ENCODE measurements at regions not wholly inside any gene's neighbourhood (a gene's known extent, or its start where the extent isn't known, plus 50 kb on each side); places are given as distances from the start of the nearest gene placed in this dataset.

- ATAC-seq (ENCODE audit: poor library complexity), result no peak
- no peak for DNase-seq
- intact Hi-C loops (cut with DNase I, micrococcal nuclease), result no loop called here
- no peaks in the 10 kb centered on the region for H3K4me1 ChIP-seq (ENCODE audit: insufficient read depth, low read length)
- H3K36me3 Mint-ChIP-seq (ENCODE audit: low read depth), result no peaks in the 10 kb centered on the region
- CTCF ChIA-PET, result no interaction called here
- H3K4me3 Mint-ChIP-seq, result no peak overlapping the region
- H3K27me3 ChIP-seq (ENCODE audit: control insufficient read depth in 1 of 2, insufficient read depth in 2 of 2, low read length in 2 of 2), result peaks cover under 1 to 11% of the 10 kb centered on the region in 2 experiments
- peaks cover 44% of the 10 kb centered on the region for H3K27me3 Mint-ChIP-seq
- H3K27ac ChIP-seq (ENCODE audit: low read depth in 1 of 2, low read length in 2 of 2), result no peak overlapping the region
- no peaks in the 10 kb centered on the region for H3K4me1 Mint-ChIP-seq (ENCODE audit: low read depth)
- H3K9me3 ChIP-seq (ENCODE audit: control insufficient read depth in 1 of 2, insufficient read depth in 1 of 2, low read length in 2 of 2), result no peaks in the 10 kb centered on the region
- H3K9me3 Mint-ChIP-seq, result no peaks in the 10 kb centered on the region
- POLR2A ChIA-PET, result no interaction called here
- H3K4me3 ChIP-seq (ENCODE audit: low read length), result no peak overlapping the region
- no peak overlapping the region for H3K27ac Mint-ChIP-seq
- no peak for TF ChIP-seq CTCF (IDR thresholded peaks at IDR 0.05)
- H3K36me3 ChIP-seq (ENCODE audit: insufficient read depth, low read length), result no peaks in the 10 kb centered on the region
Measured at GRCh38 chr22:35203583-35203982, 53.7 kb upstream of the HMGXB4 start.

GRCh38 chr22:35204807-35205775 lies 52.2 kb upstream of the HMGXB4 start:
- Histone ChIP-seq H3K36me3 (ENCODE audit: insufficient read depth, low read length) (no peaks in the 10 kb centered on the region), H3K4me3 (ENCODE audit: low read length) (no peak overlapping the region), H3K9me3 (ENCODE audit: control insufficient read depth in 1 of 2, insufficient read depth in 1 of 2, low read length in 2 of 2) (no peaks in the 10 kb centered on the region), H3K27ac (ENCODE audit: low read depth in 1 of 2, low read length in 2 of 2) (no peak overlapping the region), H3K4me1 (ENCODE audit: insufficient read depth, low read length) (no peaks in the 10 kb centered on the region), H3K27me3 (ENCODE audit: control insufficient read depth in 1 of 2, insufficient read depth in 2 of 2, low read length in 2 of 2) (peaks cover 0 to 5% of the 10 kb centered on the region in 2 experiments)
- no peak for DNase-seq
- Mint-ChIP-seq H3K4me1 (ENCODE audit: low read depth) (no peaks in the 10 kb centered on the region), H3K27ac (no peak overlapping the region), H3K9me3 (no peaks in the 10 kb centered on the region), H3K36me3 (ENCODE audit: low read depth) (no peaks in the 10 kb centered on the region), H3K4me3 (no peak overlapping the region), H3K27me3 (peaks cover 47% of the 10 kb centered on the region)
- no peak for TF ChIP-seq CTCF (IDR thresholded peaks at IDR 0.05)
- intact Hi-C loops (cut with DNase I, micrococcal nuclease), result no loop called here
- ChIA-PET POLR2A (no interaction called here), CTCF (no interaction called here)
- ATAC-seq (ENCODE audit: poor library complexity), result no peak

- intact Hi-C loops (cut with DNase I, micrococcal nuclease), result no loop called here
- no peak overlapping the region for H3K4me3 ChIP-seq (ENCODE audit: low read length)
- H3K27ac ChIP-seq (ENCODE audit: low read depth in 1 of 2, low read length in 2 of 2), result no peak overlapping the region
- H3K9me3 ChIP-seq (ENCODE audit: control insufficient read depth in 1 of 2, insufficient read depth in 1 of 2, low read length in 2 of 2), result no peaks in the 10 kb centered on the region
- H3K27me3 ChIP-seq (ENCODE audit: control insufficient read depth in 1 of 2, insufficient read depth in 2 of 2, low read length in 2 of 2), result peaks cover under 1 to 5% of the 10 kb centered on the region in 2 experiments
- POLR2A ChIA-PET, result no interaction called here
- Mint-ChIP-seq H3K27ac (no peak overlapping the region), H3K36me3 (ENCODE audit: low read depth) (no peaks in the 10 kb centered on the region), H3K9me3 (no peaks in the 10 kb centered on the region), H3K4me1 (ENCODE audit: low read depth) (no peaks in the 10 kb centered on the region), H3K4me3 (no peak overlapping the region), H3K27me3 (peaks cover 42% of the 10 kb centered on the region)
- ATAC-seq (ENCODE audit: poor library complexity), result no peak
- no peak for DNase-seq
- CTCF ChIA-PET, result no interaction called here
- H3K36me3 ChIP-seq (ENCODE audit: insufficient read depth, low read length), result no peaks in the 10 kb centered on the region
- H3K4me1 ChIP-seq (ENCODE audit: insufficient read depth, low read length), result no peaks in the 10 kb centered on the region
- no peak for TF ChIP-seq CTCF (IDR thresholded peaks at IDR 0.05)
Measured at GRCh38 chr22:35205961-35206360, 51.3 kb upstream of the HMGXB4 start.

Data from CD4-positive, alpha-beta T cell (primary cell).